Ascending aorta (tissue), 2 donors: ENCODE measurements at regions not wholly inside any gene's neighbourhood (a gene's known extent, or its start where the extent isn't known, plus 50 kb on each side); places are given as distances from the start of the nearest gene placed in this dataset.

Source experiments
- DNase-seq, 2 donors: peaks; one replicate each; pipeline ENCODE4 v3.0.0-alpha.2; 2019; ENCODE audit warnings: low spot score in 2 of 2
- H3K27ac ChIP-seq, 2 donors: fragments of 200-600 bp; sonication (generic); one replicate each; pipeline ENCODE4 v1.5.1; 2016 to 2017; ENCODE audit warnings: mild to moderate bottlenecking in 1 of 2
- H3K27me3 ChIP-seq: fragments of 200-600 bp; sonication (generic); one replicate; pipeline ENCODE4 v1.5.1; 2017
- H3K36me3 ChIP-seq, 2 donors: fragments of 200-600 bp; sonication (generic); one replicate each; pipeline ENCODE4 v1.5.1; 2016
- H3K4me1 ChIP-seq, 2 donors: fragments of 200-600 bp; sonication (generic); one replicate each; pipeline ENCODE4 v1.5.1; 2016 to 2017; ENCODE audit warnings: mild to moderate bottlenecking in 1 of 2
- H3K4me3 ChIP-seq, 2 donors: fragments of 200-600 bp; sonication (generic); one replicate each; pipeline ENCODE4 v1.5.1; 2016 to 2017; ENCODE audit warnings: mild to moderate bottlenecking in 1 of 2
- H3K9me3 ChIP-seq, 2 donors: fragments of 200-600 bp; sonication (generic); one replicate each; pipeline ENCODE4 v1.5.1; 2016
- CTCF ChIP-seq, 3 experiments: fragments of 200-600 bp in 2 of 3; fragments of 450-650 bp in 1 of 3; sonication (generic) in 2 of 3; IDR thresholded peaks; one replicate each; pipeline ENCODE4 v1.5.1; 2016 to 2019; ENCODE audit warnings: antibody characterized with exemption in 3 of 3, mild to moderate bottlenecking in 1 of 3, moderate library complexity in 1 of 3
- intact Hi-C: fragments of 100-400 bp; cut with DNase I; formaldehyde crosslinking; loops from one replicate; pipeline ENCODE4 v1.15.1; 2023

GRCh38 chr4:170736710-170737109 lies 647.0 kb upstream of the AADAT start:
- no peak for TF ChIP-seq CTCF (IDR thresholded peaks at IDR 0.05)
- Histone ChIP-seq H3K27ac (no peak overlapping the region), H3K27me3 (no peaks in the 10 kb centered on the region), H3K4me3 (no peak overlapping the region), H3K36me3 (no peaks in the 10 kb centered on the region), H3K4me1 (no peaks in the 10 kb centered on the region), H3K9me3 (no peaks in the 10 kb centered on the region)
- no peak for DNase-seq
- intact Hi-C loops, result no loop called here

- Histone ChIP-seq H3K4me3 (no peak overlapping the region), H3K27me3 (no peaks in the 10 kb centered on the region), H3K4me1 (no peaks in the 10 kb centered on the region), H3K27ac (no peak overlapping the region), H3K36me3 (no peaks in the 10 kb centered on the region), H3K9me3 (no peaks in the 10 kb centered on the region)
- DNase-seq, result no peak
- TF ChIP-seq CTCF (IDR thresholded peaks at IDR 0.05), result no peak
- intact Hi-C loops, result no loop called here
Measured at GRCh38 chr4:170729897-170730296, 640.1 kb upstream of the AADAT start.

GRCh38 chr4:170729236-170729635 lies 639.5 kb upstream of the AADAT start:
- no peak for DNase-seq
- H3K4me3 ChIP-seq, result no peak overlapping the region
- H3K4me1 ChIP-seq, result no peaks in the 10 kb centered on the region
- no peaks in the 10 kb centered on the region for H3K36me3 ChIP-seq
- TF ChIP-seq CTCF (IDR thresholded peaks at IDR 0.05), result no peak
- H3K27me3 ChIP-seq, result no peaks in the 10 kb centered on the region
- H3K9me3 ChIP-seq, result no peaks in the 10 kb centered on the region
- H3K27ac ChIP-seq, result no peak overlapping the region
- intact Hi-C loops, result no loop called here

- intact Hi-C loops, result no loop called here
Measured at GRCh38 chr4:170724191-170724590, 634.4 kb upstream of the AADAT start.

GRCh38 chr4:170723171-170723570 lies 633.4 kb upstream of the AADAT start:
- H3K36me3 ChIP-seq, result no peaks in the 10 kb centered on the region
- H3K4me1 ChIP-seq, result no peaks in the 10 kb centered on the region
- no peaks in the 10 kb centered on the region for H3K9me3 ChIP-seq
- no peak overlapping the region for H3K27ac ChIP-seq
- no peaks in the 10 kb centered on the region for H3K27me3 ChIP-seq
- intact Hi-C loops, result no loop called here
- TF ChIP-seq CTCF (IDR thresholded peaks at IDR 0.05), result no peak
- DNase-seq, result no peak
- H3K4me3 ChIP-seq, result no peak overlapping the region

More at GRCh38 chr4:170724191-170724590, 634.4 kb upstream of the AADAT start:
- H3K27ac ChIP-seq, result no peak overlapping the region
- no peaks in the 10 kb centered on the region for H3K27me3 ChIP-seq
- no peak for TF ChIP-seq CTCF (IDR thresholded peaks at IDR 0.05)
- no peak for DNase-seq
- H3K9me3 ChIP-seq, result no peaks in the 10 kb centered on the region
- H3K4me1 ChIP-seq, result no peaks in the 10 kb centered on the region
- H3K4me3 ChIP-seq, result no peak overlapping the region
- no peaks in the 10 kb centered on the region for H3K36me3 ChIP-seq

GRCh38 chr4:170721812-170722373 lies 632.1 kb upstream of the AADAT start:
- intact Hi-C loops, result no loop called here
- Histone ChIP-seq H3K9me3 (no peaks in the 10 kb centered on the region), H3K27me3 (no peaks in the 10 kb centered on the region), H3K36me3 (no peaks in the 10 kb centered on the region), H3K27ac (no peak overlapping the region), H3K4me1 (no peaks in the 10 kb centered on the region), H3K4me3 (no peak overlapping the region)
- TF ChIP-seq CTCF (IDR thresholded peaks at IDR 0.05), result no peak
- no peak for DNase-seq
